ENCODE measurements at regions not wholly inside any gene's neighbourhood (a gene's known extent, or its start where the extent isn't known, plus 50 kb on each side); places are given as distances from the start of the nearest gene placed in this dataset.
A peak's percentile ranks its signal among the peaks of the same experiment; 100 is the strongest.
"Not testable (repeated sequence)": the region's sequence is repeated elsewhere in the genome, so short reads cannot be mapped to it uniquely, and the experiment has no call there.

GRCh38 chr15:84421513-84422181 is 179.2 kb upstream of the ZSCAN2 start:
- DNase-seq, result not testable (repeated sequence)

DNA sequence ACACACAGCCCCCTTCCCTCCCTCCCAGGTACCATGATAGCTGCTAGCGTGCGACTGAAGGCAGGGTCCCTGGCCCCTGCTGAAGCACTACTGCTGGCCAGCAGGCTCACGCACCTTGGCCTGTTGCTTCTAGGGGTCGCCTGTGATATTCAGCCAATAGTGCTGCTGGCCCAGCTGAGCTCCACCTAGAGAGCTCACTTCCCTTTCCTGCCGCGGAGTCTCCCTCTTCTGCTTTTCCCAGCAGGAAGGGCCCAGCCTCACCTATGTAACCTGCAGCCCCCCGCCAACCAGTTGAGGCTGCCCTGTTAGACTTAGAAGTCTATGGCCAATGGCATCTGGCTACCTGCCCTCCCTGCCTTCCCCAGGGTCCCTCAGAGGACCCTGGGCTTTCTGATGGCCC is 175.5 kb upstream of the ZSCAN2 start:
- not testable (repeated sequence) for DNase-seq

- not testable (repeated sequence) for DNase-seq
Observed at GRCh38 chr15:84473305-84473877, 127.4 kb upstream of the ZSCAN2 start.

DNA sequence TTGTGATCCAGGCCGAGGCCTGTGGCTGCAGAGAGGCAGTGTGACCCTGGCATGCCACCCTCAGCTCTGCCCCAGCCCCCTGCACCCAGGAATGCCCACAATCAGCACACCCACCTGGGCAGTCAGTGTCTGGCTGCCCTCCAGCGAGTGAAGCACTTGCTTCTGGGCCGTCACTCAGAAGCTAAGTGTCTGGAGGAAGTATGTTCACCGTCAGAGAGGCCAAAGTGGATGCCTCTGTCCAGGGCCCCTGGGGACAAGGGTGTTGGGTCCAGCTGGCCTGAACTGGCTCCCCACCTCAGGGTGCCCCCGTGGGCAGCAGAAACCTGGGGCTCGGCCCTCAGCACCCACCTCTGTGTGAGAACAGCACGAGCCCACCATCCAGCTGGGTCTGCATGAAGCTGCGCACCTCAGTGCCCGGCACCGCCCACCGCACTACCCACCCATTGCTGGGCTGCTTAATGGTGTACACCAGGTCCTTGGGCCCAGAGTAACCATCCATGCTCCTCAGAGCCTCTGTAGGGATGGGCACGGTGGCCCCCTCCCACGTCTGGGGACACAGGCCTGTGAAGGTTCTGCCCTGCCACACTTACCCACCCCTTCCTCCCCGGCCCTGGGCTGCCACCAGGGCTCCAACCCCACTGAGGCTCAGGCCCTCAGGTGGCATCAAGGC is 124.3 kb upstream of the ZSCAN2 start:
- not testable (repeated sequence) for DNase-seq

DNA sequence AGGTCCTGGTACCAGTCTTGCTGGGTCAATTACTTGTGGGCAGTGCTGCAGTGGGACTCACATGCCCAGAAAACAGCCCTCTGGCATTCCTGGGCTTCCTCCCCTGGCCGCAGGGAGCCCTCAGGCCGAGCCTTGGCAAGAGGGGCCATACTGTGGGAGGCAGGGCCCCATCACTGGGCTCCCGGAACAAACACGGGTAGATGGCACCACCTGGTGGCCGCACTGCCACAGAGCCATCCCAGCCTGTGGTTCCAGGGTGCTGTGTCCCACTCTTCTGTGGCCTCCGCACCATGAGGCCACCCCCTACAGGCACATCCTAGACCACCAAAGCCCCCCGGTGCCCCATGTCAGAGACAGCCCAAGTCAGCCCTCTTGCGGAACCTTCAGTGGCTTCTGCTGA is 123.3 kb upstream of the ZSCAN2 start:
- DNase-seq, result not testable (repeated sequence)

GRCh38 chr15:84480174-84480681 is 120.6 kb upstream of the ZSCAN2 start:
- not testable (repeated sequence) for DNase-seq

- not testable (repeated sequence) for DNase-seq
Observed at GRCh38 chr15:84483859-84484258, 117.0 kb upstream of the ZSCAN2 start.

DNA sequence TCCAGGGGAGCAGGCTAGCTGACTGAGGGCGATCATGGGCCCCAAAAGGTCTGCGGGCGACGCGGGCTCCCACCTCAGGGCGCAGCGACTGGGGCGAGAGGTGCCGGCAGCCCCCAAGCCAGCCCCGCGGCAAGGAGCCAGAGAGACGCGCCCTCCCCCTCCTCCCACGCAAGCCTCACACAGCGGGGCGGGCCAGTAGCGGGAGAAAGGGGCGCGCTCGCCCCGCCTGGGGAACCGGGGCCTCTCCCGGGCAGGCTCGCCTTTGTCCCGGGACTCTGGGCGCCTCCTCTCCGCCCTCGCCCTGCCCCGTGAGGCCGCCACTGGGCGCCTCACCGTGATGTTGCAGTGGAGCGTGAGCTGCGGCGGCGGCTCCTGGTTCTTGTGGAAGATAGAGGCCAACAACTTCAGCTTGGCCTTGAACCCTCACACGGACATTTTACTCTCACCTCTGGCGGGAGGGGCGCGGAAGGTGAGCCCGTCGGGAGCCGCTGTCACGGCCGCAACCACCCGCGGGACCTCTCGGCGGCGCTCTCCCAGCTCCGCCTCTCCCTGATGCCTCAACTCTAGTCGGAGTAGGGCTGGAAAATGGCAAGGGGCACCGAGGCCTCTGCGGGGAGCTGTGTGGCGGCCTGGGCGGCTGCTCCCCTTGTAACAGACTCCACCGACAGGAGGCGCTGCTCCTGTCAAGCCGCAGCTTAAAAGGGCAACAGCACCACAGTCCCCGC is 100.5 kb upstream of the ZSCAN2 start:
- peak; percentile 1 for DNase-seq

GRCh38 chr15:84503101-84503500 is 97.7 kb upstream of the ZSCAN2 start:
- DNase-seq, result not testable (repeated sequence)

DNA sequence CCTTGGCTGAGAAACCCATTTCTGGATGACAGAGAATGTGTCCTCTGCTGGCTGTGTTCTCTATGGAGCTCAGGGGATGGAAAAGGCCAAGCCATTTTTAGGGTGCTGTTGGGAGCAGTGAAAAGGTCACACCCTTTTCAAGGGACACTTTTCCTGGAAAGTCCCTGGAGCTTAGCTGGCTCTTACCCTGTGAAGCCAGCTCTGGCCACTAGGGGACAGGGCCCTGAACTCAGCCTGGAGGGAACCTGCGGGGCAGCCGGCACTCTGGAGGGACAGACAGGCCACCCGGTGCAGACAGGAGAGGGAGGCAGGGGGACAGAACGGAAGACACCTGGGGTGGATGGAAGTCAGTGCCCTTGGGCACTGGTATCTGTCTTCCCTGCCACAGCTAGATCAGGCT is 95.3 kb upstream of the ZSCAN2 start:
- not testable (repeated sequence) for DNase-seq

DNA sequence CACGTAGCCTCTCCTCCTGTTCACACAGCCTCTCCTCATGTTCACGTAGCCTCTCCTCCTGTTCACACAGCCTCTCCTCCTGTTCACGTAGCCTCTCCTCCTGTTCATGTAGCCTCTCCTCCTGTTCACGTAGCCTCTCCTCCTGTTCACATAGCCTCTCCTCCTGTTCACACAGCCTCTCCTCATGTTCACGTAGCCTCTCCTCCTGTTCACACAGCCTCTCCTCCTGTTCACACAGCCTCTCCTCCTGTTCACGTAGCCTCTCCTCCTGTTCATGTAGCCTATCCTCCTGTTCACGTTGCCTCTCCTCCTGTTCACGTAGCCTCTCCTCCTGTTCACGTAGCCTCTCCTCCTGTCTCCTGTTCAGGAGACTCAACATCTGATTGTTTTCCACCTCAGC is 88.5 kb upstream of the ZSCAN2 start:
- DNase-seq, result not testable (repeated sequence)

GRCh38 chr15:84516773-84517172 is 84.0 kb upstream of the ZSCAN2 start:
- DNase-seq, result not testable (repeated sequence)

GRCh38 chr15:84525491-84526344 is 75.1 kb upstream of the ZSCAN2 start:
- not testable (repeated sequence) for DNase-seq

- DNase-seq, result not testable (repeated sequence)
Observed at GRCh38 chr15:84530751-84531150, 70.1 kb upstream of the ZSCAN2 start.

DNA sequence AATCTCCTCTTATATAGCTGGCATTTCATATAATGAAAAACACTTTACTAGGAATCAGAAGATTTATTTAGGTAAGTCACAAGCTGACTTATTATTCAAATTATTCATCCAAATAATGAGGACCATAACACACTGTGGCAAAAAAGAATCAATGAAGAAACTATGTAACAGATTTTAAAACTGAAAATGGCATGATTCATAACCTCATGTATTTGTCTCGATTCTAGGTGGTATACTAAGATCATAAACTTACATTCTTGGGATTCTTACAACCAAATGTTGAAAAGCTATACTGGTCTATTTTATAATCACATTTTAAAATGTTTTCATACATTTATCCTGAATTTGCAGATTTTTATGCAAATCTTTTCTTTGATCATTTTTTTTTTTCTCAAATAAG is 69.6 kb upstream of the ZSCAN2 start:
- DNase-seq, result not testable (repeated sequence)

DNA sequence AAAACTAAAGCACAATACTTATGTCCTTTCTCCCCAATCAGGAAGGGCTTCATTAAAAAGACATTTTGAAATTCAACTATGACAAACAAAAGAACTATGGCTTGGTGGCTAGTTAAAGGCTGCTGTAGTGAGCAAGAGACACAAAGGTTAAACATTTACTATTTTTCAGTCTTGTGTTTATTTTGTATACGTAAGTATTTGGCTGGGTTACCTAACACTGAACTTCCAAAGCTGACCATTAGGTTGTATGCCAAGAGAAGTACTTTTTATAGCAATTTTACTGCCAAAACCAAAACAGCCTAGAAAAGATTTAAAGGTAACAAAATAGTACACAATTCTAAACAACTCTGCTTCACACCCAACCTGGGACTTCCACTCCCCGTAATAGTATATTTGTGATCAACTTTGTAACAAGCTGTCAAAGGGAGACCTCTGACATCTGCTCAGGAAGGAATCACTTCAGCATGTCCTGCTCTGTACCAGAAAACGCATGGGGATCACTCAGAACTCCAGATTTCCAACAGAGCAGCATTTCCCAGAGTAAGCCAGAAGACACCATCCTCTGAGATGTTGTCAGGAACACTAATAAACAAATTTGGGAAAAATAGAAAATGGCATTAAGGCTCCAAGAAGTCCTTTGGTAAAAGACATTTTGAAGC is 69.0 kb upstream of the ZSCAN2 start:
- not testable (repeated sequence) for DNase-seq

DNA sequence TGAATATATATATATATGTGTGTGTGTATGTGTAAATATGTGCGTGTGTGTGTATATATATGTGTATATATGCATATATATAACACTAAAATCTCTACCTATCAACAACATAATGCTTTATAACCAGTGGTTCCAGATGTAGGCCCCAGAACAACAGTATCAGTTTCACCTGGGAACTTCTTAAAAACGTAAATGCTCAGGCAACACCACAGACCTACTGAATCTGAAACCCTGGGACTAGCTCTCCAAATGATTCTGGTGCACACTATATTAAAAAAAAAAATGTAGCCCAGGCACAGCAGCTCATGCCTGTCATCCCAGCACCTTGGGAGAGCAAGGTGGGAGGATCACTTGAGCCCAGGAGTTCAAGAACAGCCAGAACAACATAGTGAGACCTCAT is 67.1 kb upstream of the ZSCAN2 start:
- DNase-seq, result not testable (repeated sequence)

- not testable (repeated sequence) for DNase-seq
Observed at GRCh38 chr15:84534561-84535235, 66.1 kb upstream of the ZSCAN2 start.

DNA sequence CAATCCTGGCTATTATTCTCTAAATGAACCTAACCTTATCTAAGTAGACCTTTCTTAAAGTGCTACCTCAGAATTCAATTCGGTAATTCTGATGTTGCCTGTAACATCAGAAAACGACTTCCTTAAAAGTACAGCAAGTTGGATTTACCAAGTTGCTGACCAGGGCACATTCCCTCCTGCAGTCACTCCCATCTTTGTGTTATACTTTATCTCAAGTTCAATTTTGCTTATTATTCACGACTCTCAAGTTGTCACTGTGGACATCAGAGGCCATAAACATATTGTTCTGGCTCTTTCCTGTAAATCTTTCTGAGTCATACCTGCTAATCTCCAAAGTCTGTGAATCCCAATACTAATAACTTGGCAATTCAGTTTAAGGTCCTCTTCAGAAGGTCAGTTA is 64.6 kb upstream of the ZSCAN2 start:
- not testable (repeated sequence) for DNase-seq

DNA sequence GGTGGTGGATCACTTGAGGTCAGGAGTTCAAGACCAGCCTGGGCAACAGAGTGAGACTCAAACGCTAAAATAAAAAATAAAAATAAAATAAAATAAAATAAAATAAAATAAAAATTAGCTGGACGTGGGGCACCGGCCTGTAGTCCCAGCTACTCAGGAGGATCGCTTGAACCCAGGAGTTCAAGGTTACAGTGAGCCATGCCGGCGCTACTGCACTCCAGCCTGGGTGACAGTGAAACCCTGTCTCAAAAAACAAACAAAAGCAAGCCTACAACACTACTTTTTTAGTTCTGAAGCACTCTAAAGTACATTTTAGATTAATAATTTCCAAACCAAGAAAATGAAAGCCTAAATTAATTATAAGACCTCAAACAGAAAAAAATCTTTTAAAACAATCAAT is 56.2 kb upstream of the ZSCAN2 start:
- not testable (repeated sequence) for DNase-seq

DNA sequence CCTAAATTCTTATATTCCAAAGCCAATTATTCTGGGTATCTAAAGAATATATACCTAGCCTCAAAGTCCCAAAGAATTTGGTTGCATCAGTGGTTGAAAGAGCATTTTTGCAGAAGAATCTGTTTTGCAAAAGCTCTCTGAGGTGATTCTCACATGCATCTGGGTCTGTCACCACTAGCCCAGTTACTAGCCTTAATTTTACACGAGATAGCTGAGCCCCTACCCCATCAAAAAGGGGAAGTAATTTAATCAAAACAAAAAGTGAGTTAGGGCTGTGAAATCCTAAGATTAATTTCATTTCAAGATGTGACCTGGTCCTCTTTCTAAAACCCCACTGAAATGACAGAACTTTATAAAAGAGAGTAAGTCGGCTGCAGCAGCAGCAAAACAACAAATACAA is 53.7 kb upstream of the ZSCAN2 start:
- DNase-seq, result not testable (repeated sequence)
